Activated CD4-positive, alpha-beta T cell treated with anti-CD3 and anti-CD28 coated beads, Interleukin-10, Interleukin-2, amounts not matched to agents 100 ng/mL and 50 ng/mL, durations not matched to agents 16 hours and 8 hours (primary cell): ENCODE measurements at regions not wholly inside any gene's neighbourhood (a gene's known extent, or its start where the extent isn't known, plus 50 kb on each side); places are given as distances from the start of the nearest gene placed in this dataset.

Experiments used
- DNase-seq: peaks from one replicate; pipeline ENCODE4 v3.0.0-alpha.2; 2020

- no peak for DNase-seq
Observed at GRCh38 chr15:77540312-77541060, 92.2 kb downstream of the LINGO1 start.

DNA sequence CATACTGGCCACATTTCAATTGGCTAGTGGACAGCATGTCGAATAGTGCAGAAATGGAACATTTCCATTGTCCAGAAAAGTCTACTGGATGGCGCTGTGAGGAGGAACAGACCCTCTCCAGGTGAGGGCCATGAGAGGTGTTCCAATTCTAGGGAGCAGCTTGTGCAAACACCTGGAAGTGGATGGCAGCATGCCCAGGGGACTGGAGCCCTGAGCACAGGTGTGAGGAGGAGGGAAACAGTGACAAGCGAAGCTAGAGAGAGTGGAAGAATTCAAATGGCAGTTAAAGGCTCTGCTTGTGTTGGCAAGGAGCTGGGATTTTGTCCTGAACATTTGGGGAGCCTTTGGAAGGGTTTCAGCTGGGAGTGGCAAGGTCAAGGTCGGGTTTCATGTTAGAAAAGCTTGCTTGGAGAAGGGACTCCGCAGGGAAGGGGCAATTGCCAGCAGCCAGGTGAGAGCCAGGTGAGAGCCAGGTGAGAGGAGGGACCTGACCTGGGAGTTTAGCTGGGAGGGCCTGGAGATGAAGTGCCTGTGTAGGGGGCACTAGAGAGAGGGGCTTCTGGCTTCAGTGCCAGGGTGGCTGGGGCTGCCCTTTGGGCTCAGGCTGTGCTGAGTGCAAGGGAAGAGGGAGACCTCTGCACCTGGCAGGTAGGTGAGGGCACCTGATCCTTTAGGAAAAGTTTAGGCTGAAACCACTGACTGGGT lies 93.8 kb downstream of the LINGO1 start:
- DNase-seq, result no peak

DNA sequence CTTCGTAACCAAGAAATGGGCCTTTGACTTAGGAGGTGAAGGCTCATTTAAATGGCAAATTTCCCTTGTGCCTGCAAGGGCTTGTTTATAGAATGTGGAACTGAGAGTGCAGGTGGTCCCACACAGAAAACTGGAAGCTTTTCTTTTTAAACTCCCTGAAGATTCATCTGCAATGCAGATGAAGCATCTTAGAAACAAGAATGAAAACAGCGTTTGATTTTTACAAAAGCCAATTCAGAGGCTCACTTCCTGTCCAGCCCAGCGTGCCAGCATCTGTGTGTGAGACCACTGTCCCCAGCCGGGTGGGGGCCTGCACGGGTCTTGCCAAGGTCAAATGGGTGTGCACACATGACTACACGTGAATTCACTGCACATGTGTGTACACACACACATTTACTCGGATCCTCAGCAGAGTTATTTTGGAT lies 94.7 kb downstream of the LINGO1 start:
- DNase-seq, result no peak

- DNase-seq, result no peak
Observed at GRCh38 chr15:77537006-77537405, 95.7 kb downstream of the LINGO1 start.

- DNase-seq, result no peak
Observed at GRCh38 chr15:77535845-77536244, 96.9 kb downstream of the LINGO1 start.
